ENCODE measurements at regions not wholly inside any gene's neighbourhood (a gene's known extent, or its start where the extent isn't known, plus 50 kb on each side); places are given as distances from the start of the nearest gene placed in this dataset.

- TF ChIP-seq POLR2AphosphoS5 (IDR thresholded peaks at IDR 0.05; ENCODE audit: low read depth, low read length) = no peak
- TF ChIP-seq POLR2A (IDR thresholded peaks at IDR 0.05; ENCODE audit: low read depth, low read length) = no peak
- no peak for TF ChIP-seq SPI1 (IDR thresholded peaks at IDR 0.05; ENCODE audit: low read depth, low read length)
These were observed 822.1 kb downstream of the TENT5A start for GRCh38 chr6:80930376-80930775.

Measured in GM12891 (cell line).